Kasumi-1 (cell line): ENCODE measurements at regions not wholly inside any gene's neighbourhood (a gene's known extent, or its start where the extent isn't known, plus 50 kb on each side); places are given as distances from the start of the nearest gene placed in this dataset.

Experiments used
- DNase-seq, 2 experiments: peaks; one replicate each; lab custom pipeline; 2025; lab: John Stamatoyannopoulos, UW

- DNase-seq = no peak
These were observed 182.7 kb downstream of the AHR start for GRCh38 chr7:17481118-17481517.

GRCh38 chr7:17485368-17485767, 186.9 kb downstream of the AHR start:
- no peak for DNase-seq

GRCh38 chr7:17485904-17486303, 187.5 kb downstream of the AHR start:
- DNase-seq = no peak

- no peak for DNase-seq
These were observed 188.4 kb downstream of the AHR start for GRCh38 chr7:17486835-17487234.

GRCh38 chr7:17487343-17487742, 188.9 kb downstream of the AHR start:
- DNase-seq = no peak

- DNase-seq = no peak
These were observed 190.4 kb downstream of the AHR start for GRCh38 chr7:17488829-17489228.

- DNase-seq = no peak
These were observed 191.5 kb downstream of the AHR start for GRCh38 chr7:17489961-17490360.

- DNase-seq = no peak
These were observed 192.4 kb downstream of the AHR start for GRCh38 chr7:17490825-17491224.

GRCh38 chr7:17492437-17492836, 194.0 kb downstream of the AHR start:
- DNase-seq = no peak

- DNase-seq = no peak
These were observed 195.0 kb downstream of the AHR start for GRCh38 chr7:17493446-17493845.

GRCh38 chr7:17495655-17496394, 197.4 kb downstream of the AHR start:
- no peak for DNase-seq

- no peak for DNase-seq
These were observed 198.7 kb downstream of the AHR start for GRCh38 chr7:17497136-17497535.

- no peak for DNase-seq
These were observed 199.2 kb downstream of the AHR start for GRCh38 chr7:17497549-17498167.

GRCh38 chr7:17498230-17498629, 199.8 kb downstream of the AHR start:
- DNase-seq = no peak

- DNase-seq = no peak
These were observed 202.3 kb downstream of the AHR start for GRCh38 chr7:17500736-17501135.

GRCh38 chr7:17501441-17502212, 203.2 kb downstream of the AHR start:
- no peak for DNase-seq

GRCh38 chr7:17502213-17503060, 204.0 kb downstream of the AHR start:
- no peak for DNase-seq

GRCh38 chr7:17506095-17506494, 207.6 kb downstream of the AHR start:
- no peak for DNase-seq

GRCh38 chr7:17506596-17506995, 208.1 kb downstream of the AHR start:
- no peak for DNase-seq

GRCh38 chr7:17507717-17508116, 209.3 kb downstream of the AHR start:
- no peak for DNase-seq

- no peak for DNase-seq
These were observed 213.8 kb downstream of the AHR start for GRCh38 chr7:17512181-17512675.

- no peak for DNase-seq
These were observed 218.3 kb downstream of the AHR start for GRCh38 chr7:17516771-17517170.
